ENCODE measurements at regions not wholly inside any gene's neighbourhood (a gene's known extent, or its start where the extent isn't known, plus 50 kb on each side); places are given as distances from the start of the nearest gene placed in this dataset.

GRCh38 chr22:48659404-48659996 is 1168.2 kb downstream of the BRD1 start:
- Mint-ChIP-seq H3K4me1 (ENCODE audit: low read depth) (no peaks in the 10 kb centered on the region), H3K36me3 (ENCODE audit: insufficient read depth in 2 of 2) (no peaks in the 10 kb centered on the region), H3K27ac (no peak overlapping the region), H3K27me3 (ENCODE audit: low read depth) (no peaks in the 10 kb centered on the region), H3K4me3 (no peak overlapping the region), H3K9me3 (peaks cover 0 to 1% of the 10 kb centered on the region in 2 donors)
- DNase-seq (no peak), ATAC-seq (replicated peaks in 1 of 2) (no peak)

GRCh38 chr22:48658871-48659270 is 1168.8 kb downstream of the BRD1 start:
- DNase-seq (no peak), ATAC-seq (replicated peaks in 1 of 2) (no peak)
- Mint-ChIP-seq H3K9me3 (peaks cover 0 to 1% of the 10 kb centered on the region in 2 donors), H3K36me3 (ENCODE audit: insufficient read depth in 2 of 2) (no peaks in the 10 kb centered on the region), H3K4me1 (ENCODE audit: low read depth) (no peaks in the 10 kb centered on the region), H3K27me3 (ENCODE audit: low read depth) (no peaks in the 10 kb centered on the region), H3K27ac (no peak overlapping the region), H3K4me3 (no peak overlapping the region)

GRCh38 chr22:48658246-48658645 is 1169.4 kb downstream of the BRD1 start:
- Mint-ChIP-seq H3K27me3 (ENCODE audit: low read depth) (no peaks in the 10 kb centered on the region), H3K36me3 (ENCODE audit: insufficient read depth in 2 of 2) (no peaks in the 10 kb centered on the region), H3K4me1 (ENCODE audit: low read depth) (no peaks in the 10 kb centered on the region), H3K9me3 (no peaks in the 10 kb centered on the region), H3K4me3 (no peak overlapping the region), H3K27ac (no peak overlapping the region)
- DNase-seq, result no peak
- no peak for ATAC-seq (replicated peaks in 1 of 2)

GRCh38 chr22:48654492-48654891 is 1173.2 kb downstream of the BRD1 start:
- Mint-ChIP-seq H3K36me3 (ENCODE audit: insufficient read depth in 2 of 2) (no peaks in the 10 kb centered on the region), H3K9me3 (no peaks in the 10 kb centered on the region), H3K4me3 (no peak overlapping the region), H3K27me3 (ENCODE audit: low read depth) (no peaks in the 10 kb centered on the region), H3K27ac (no peak overlapping the region), H3K4me1 (ENCODE audit: low read depth) (no peaks in the 10 kb centered on the region)
- ATAC-seq (replicated peaks in 1 of 2) (no peak), DNase-seq (no peak)

GRCh38 chr22:48653929-48654328 is 1173.7 kb downstream of the BRD1 start:
- H3K9me3 Mint-ChIP-seq, result no peaks in the 10 kb centered on the region

GRCh38 chr22:48653306-48653705 is 1174.4 kb downstream of the BRD1 start:
- DNase-seq (no peak), ATAC-seq (replicated peaks in 1 of 2) (no peak)
- Mint-ChIP-seq H3K27me3 (ENCODE audit: low read depth) (no peaks in the 10 kb centered on the region), H3K4me1 (ENCODE audit: low read depth) (no peaks in the 10 kb centered on the region), H3K36me3 (ENCODE audit: insufficient read depth in 2 of 2) (no peaks in the 10 kb centered on the region), H3K9me3 (no peaks in the 10 kb centered on the region), H3K27ac (no peak overlapping the region), H3K4me3 (no peak overlapping the region)

More at GRCh38 chr22:48653929-48654328, 1173.7 kb downstream of the BRD1 start:
- H3K27ac Mint-ChIP-seq, result no peak overlapping the region
- no peaks in the 10 kb centered on the region for H3K36me3 Mint-ChIP-seq (ENCODE audit: insufficient read depth in 2 of 2)
- ATAC-seq (replicated peaks in 1 of 2) (no peak), DNase-seq (no peak)
- H3K27me3 Mint-ChIP-seq (ENCODE audit: low read depth), result no peaks in the 10 kb centered on the region
- no peak overlapping the region for H3K4me3 Mint-ChIP-seq
- H3K4me1 Mint-ChIP-seq (ENCODE audit: low read depth), result no peaks in the 10 kb centered on the region

- H3K4me1 Mint-ChIP-seq (ENCODE audit: low read depth), result no peaks in the 10 kb centered on the region
- no peak overlapping the region for H3K27ac Mint-ChIP-seq
- no peak for ATAC-seq (replicated peaks in 1 of 2)
- no peak overlapping the region for H3K4me3 Mint-ChIP-seq
- no peaks in the 10 kb centered on the region for H3K9me3 Mint-ChIP-seq
- DNase-seq, result no peak
- H3K27me3 Mint-ChIP-seq (ENCODE audit: low read depth), result no peaks in the 10 kb centered on the region
- no peaks in the 10 kb centered on the region for H3K36me3 Mint-ChIP-seq (ENCODE audit: insufficient read depth in 2 of 2)
Observed at GRCh38 chr22:48652796-48653195, 1174.9 kb downstream of the BRD1 start.

- DNase-seq (no peak), ATAC-seq (replicated peaks in 1 of 2) (no peak)
- Mint-ChIP-seq H3K27me3 (ENCODE audit: low read depth) (no peaks in the 10 kb centered on the region), H3K9me3 (no peaks in the 10 kb centered on the region), H3K4me1 (ENCODE audit: low read depth) (no peaks in the 10 kb centered on the region), H3K27ac (no peak overlapping the region), H3K36me3 (ENCODE audit: insufficient read depth in 2 of 2) (no peaks in the 10 kb centered on the region), H3K4me3 (no peak overlapping the region)
Observed at GRCh38 chr22:48651981-48652538, 1175.6 kb downstream of the BRD1 start.

GRCh38 chr22:48651036-48651890 is 1176.4 kb downstream of the BRD1 start:
- Mint-ChIP-seq H3K4me3 (no peak overlapping the region), H3K27ac (no peak overlapping the region), H3K4me1 (ENCODE audit: low read depth) (no peaks in the 10 kb centered on the region), H3K36me3 (ENCODE audit: insufficient read depth in 2 of 2) (no peaks in the 10 kb centered on the region), H3K9me3 (no peaks in the 10 kb centered on the region), H3K27me3 (ENCODE audit: low read depth) (no peaks in the 10 kb centered on the region)
- no peak for ATAC-seq (replicated peaks in 1 of 2)
- no peak for DNase-seq

- no peaks in the 10 kb centered on the region for H3K4me1 Mint-ChIP-seq (ENCODE audit: low read depth)
- no peak for ATAC-seq (replicated peaks in 1 of 2)
- H3K36me3 Mint-ChIP-seq (ENCODE audit: insufficient read depth in 2 of 2), result no peaks in the 10 kb centered on the region
- no peak overlapping the region for H3K27ac Mint-ChIP-seq
- H3K9me3 Mint-ChIP-seq, result no peaks in the 10 kb centered on the region
- no peak overlapping the region for H3K4me3 Mint-ChIP-seq
- DNase-seq, result no peak
- H3K27me3 Mint-ChIP-seq (ENCODE audit: low read depth), result no peaks in the 10 kb centered on the region
Observed at GRCh38 chr22:48650323-48651035, 1177.2 kb downstream of the BRD1 start.

- H3K9me3 Mint-ChIP-seq, result no peaks in the 10 kb centered on the region
- ATAC-seq (replicated peaks in 1 of 2) (no peak), DNase-seq (no peak)
- peaks cover under 1% of the 10 kb centered on the region for H3K4me1 Mint-ChIP-seq (ENCODE audit: low read depth)
- H3K27ac Mint-ChIP-seq, result no peak overlapping the region
- H3K27me3 Mint-ChIP-seq (ENCODE audit: low read depth), result no peaks in the 10 kb centered on the region
- H3K36me3 Mint-ChIP-seq (ENCODE audit: insufficient read depth in 2 of 2), result no peaks in the 10 kb centered on the region
- no peak overlapping the region for H3K4me3 Mint-ChIP-seq
Observed at GRCh38 chr22:48649466-48649865, 1178.2 kb downstream of the BRD1 start.

GRCh38 chr22:48649031-48649430 is 1178.6 kb downstream of the BRD1 start:
- H3K36me3 Mint-ChIP-seq (ENCODE audit: insufficient read depth in 2 of 2), result no peaks in the 10 kb centered on the region
- ATAC-seq (replicated peaks in 1 of 2) (no peak), DNase-seq (no peak)
- no peak overlapping the region for H3K27ac Mint-ChIP-seq
- no peaks in the 10 kb centered on the region for H3K27me3 Mint-ChIP-seq (ENCODE audit: low read depth)
- H3K4me3 Mint-ChIP-seq, result no peak overlapping the region
- peaks cover 5% of the 10 kb centered on the region for H3K4me1 Mint-ChIP-seq (ENCODE audit: low read depth)
- no peaks in the 10 kb centered on the region for H3K9me3 Mint-ChIP-seq
